22Rv1 (cell line): ENCODE measurements at regions not wholly inside any gene's neighbourhood (a gene's known extent, or its start where the extent isn't known, plus 50 kb on each side); places are given as distances from the start of the nearest gene placed in this dataset.

Experiments
- ZFX ChIP-seq: fragments of 450-650 bp; IDR thresholded peaks from 2 replicates; pipeline ENCODE4 v1.6.1; 2017; ENCODE audit warnings: antibody characterized with exemption, borderline replicate concordance
- TF ChIP-seq, protein P1 (sequence below): fragments of 450-650 bp; IDR thresholded peaks from 2 replicates; pipeline ENCODE4 v1.5.1; 2017; ENCODE audit warnings: mild to moderate bottlenecking

DNA sequence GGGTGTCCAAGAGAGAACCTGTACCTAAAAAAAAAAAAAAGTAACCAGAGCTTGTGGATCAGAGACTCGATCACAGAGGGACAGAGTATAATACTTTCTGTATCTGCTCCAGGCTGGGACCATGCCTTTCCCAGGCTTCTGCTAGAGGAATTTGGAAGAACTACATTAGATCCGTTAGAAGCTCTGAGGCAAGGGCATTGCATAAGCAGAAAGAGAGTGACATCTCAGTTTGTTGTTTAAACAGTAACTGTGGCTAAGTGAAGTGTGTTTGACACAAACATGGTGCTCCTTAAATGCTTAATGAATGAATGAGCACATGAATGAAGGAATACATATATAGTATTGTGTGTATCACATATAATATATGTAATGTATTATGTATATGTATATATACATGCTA is 131.2 kb downstream of the HS3ST3B1 start:
- TF ChIP-seq, protein P1, sequence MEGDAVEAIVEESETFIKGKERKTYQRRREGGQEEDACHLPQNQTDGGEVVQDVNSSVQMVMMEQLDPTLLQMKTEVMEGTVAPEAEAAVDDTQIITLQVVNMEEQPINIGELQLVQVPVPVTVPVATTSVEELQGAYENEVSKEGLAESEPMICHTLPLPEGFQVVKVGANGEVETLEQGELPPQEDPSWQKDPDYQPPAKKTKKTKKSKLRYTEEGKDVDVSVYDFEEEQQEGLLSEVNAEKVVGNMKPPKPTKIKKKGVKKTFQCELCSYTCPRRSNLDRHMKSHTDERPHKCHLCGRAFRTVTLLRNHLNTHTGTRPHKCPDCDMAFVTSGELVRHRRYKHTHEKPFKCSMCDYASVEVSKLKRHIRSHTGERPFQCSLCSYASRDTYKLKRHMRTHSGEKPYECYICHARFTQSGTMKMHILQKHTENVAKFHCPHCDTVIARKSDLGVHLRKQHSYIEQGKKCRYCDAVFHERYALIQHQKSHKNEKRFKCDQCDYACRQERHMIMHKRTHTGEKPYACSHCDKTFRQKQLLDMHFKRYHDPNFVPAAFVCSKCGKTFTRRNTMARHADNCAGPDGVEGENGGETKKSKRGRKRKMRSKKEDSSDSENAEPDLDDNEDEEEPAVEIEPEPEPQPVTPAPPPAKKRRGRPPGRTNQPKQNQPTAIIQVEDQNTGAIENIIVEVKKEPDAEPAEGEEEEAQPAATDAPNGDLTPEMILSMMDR = no peak
- TF ChIP-seq ZFX = no peak
